Glutamatergic neuron (in vitro differentiated cells): ENCODE measurements at regions not wholly inside any gene's neighbourhood (a gene's known extent, or its start where the extent isn't known, plus 50 kb on each side); places are given as distances from the start of the nearest gene placed in this dataset.

Source experiments
- DNase-seq: peaks from one replicate; pipeline ENCODE4 v3.0.0; 2022
- H3K27ac Mint-ChIP-seq: one replicate; pipeline ENCODE4 v1.8.0; 2020; ENCODE audit warnings: mild to moderate bottlenecking, mixed read lengths, inconsistent platforms; ENCODE audit not compliant: unreplicated experiment
- H3K27me3 Mint-ChIP-seq: one replicate; pipeline ENCODE4 v1.8.0; 2020; ENCODE audit warnings: mild to moderate bottlenecking, moderate library complexity, mixed read lengths, inconsistent platforms; ENCODE audit not compliant: unreplicated experiment
- H3K36me3 Mint-ChIP-seq: one replicate; pipeline ENCODE4 v1.8.0; 2020; ENCODE audit warnings: mild to moderate bottlenecking, mixed read lengths, inconsistent platforms; ENCODE audit not compliant: unreplicated experiment
- H3K4me1 Mint-ChIP-seq: one replicate; pipeline ENCODE4 v1.8.0; 2020; ENCODE audit warnings: mild to moderate bottlenecking, low read depth, mixed read lengths, inconsistent platforms; ENCODE audit not compliant: unreplicated experiment
- H3K4me3 Mint-ChIP-seq: one replicate; pipeline ENCODE4 v1.8.0; 2020; ENCODE audit warnings: mild to moderate bottlenecking, mixed read lengths, inconsistent platforms; ENCODE audit not compliant: unreplicated experiment
- H3K9me3 Mint-ChIP-seq: one replicate; pipeline ENCODE4 v1.8.0; 2020; ENCODE audit warnings: mild to moderate bottlenecking, moderate library complexity, mixed read lengths, inconsistent platforms; ENCODE audit not compliant: unreplicated experiment
- TF ChIP-seq, protein P1 (sequence below): fragments of 200-600 bp; sonication (generic); IDR thresholded peaks from one replicate; pipeline ENCODE4 v1.5.0; 2021; ENCODE audit not compliant: partially characterized antibody, unreplicated experiment

DNA sequence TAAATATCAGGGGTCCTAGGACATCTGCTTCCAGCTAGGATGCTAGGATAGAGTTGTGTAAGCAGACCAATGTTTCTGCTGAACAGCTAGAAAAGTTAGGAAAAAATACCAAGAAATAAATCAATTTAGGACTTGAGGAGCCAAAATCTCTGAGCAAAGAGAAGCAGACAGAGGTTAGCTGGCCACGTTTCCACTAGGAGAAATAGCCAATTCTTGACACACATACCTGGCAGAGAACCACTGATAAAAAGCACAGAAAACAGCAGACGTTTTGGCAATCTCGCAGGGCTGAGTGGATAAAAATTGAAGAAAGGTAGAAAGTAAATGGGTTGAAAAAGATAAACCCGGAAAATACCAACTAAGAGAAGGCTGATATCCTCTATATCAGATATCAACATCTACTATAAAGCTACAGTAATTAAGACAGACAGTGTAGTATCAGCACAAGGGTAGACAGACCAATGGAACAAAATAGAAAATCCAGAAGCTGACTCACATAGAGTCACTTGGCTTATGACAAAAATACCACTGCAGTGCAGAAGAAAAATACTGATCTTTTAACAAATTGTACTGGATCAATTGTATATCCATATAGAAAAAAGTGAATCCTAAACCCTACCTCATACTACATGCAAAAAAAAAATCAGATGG, 306.1 kb upstream of the KLHL29 start:
- no peaks in the 10 kb centered on the region for H3K27me3 Mint-ChIP-seq
- no peaks in the 10 kb centered on the region for H3K4me1 Mint-ChIP-seq
- DNase-seq = no peak
- H3K9me3 Mint-ChIP-seq = no peaks in the 10 kb centered on the region
- H3K4me3 Mint-ChIP-seq = no peak overlapping the region
- TF ChIP-seq, protein P1, sequence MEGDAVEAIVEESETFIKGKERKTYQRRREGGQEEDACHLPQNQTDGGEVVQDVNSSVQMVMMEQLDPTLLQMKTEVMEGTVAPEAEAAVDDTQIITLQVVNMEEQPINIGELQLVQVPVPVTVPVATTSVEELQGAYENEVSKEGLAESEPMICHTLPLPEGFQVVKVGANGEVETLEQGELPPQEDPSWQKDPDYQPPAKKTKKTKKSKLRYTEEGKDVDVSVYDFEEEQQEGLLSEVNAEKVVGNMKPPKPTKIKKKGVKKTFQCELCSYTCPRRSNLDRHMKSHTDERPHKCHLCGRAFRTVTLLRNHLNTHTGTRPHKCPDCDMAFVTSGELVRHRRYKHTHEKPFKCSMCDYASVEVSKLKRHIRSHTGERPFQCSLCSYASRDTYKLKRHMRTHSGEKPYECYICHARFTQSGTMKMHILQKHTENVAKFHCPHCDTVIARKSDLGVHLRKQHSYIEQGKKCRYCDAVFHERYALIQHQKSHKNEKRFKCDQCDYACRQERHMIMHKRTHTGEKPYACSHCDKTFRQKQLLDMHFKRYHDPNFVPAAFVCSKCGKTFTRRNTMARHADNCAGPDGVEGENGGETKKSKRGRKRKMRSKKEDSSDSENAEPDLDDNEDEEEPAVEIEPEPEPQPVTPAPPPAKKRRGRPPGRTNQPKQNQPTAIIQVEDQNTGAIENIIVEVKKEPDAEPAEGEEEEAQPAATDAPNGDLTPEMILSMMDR = no peak
- H3K36me3 Mint-ChIP-seq = no peaks in the 10 kb centered on the region
- H3K27ac Mint-ChIP-seq = no peak overlapping the region

DNA sequence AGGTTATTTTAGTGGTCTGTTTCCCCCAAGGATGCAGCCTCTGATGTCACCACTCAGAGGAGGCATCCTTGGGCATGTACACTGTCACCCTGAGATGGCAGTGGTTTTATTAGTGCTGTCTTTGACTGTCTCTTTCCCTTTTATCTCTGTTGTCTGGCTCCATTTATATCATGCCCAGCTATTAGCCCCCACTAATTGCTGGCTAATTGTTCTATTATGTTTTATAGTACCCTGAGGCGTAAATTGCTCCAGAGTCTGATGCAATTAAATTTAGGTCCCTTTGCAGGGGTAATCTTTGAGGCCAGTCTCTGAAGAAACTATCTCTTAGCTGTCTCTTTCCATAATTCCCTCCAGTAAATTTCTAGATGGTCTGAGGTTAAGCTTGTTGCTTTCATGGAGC, 301.0 kb upstream of the KLHL29 start:
- H3K27ac Mint-ChIP-seq = no peak overlapping the region
- no peaks in the 10 kb centered on the region for H3K9me3 Mint-ChIP-seq
- no peaks in the 10 kb centered on the region for H3K27me3 Mint-ChIP-seq
- no peaks in the 10 kb centered on the region for H3K4me1 Mint-ChIP-seq
- TF ChIP-seq, protein P1 = no peak
- no peak overlapping the region for H3K4me3 Mint-ChIP-seq
- DNase-seq = no peak
- peaks cover 12% of the 10 kb centered on the region for H3K36me3 Mint-ChIP-seq

DNA sequence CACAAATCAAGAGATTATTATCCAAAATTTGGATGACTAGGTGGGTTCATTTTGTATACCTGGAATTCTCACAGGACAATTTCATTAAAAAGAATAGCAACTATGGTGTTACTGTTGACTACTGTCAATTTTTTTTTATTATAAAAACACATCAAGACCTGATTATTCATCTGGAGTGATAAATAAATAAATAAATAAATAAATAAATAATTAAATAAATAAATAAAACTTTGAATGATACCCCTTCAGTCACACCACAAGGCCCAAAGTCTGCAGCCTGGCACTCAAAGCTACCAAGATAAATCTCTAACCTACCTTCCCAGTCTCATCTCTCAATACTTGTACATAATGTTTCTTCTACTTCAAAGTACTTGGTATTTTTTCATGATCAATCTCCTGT, 294.0 kb upstream of the KLHL29 start:
- H3K9me3 Mint-ChIP-seq = no peaks in the 10 kb centered on the region
- no peaks in the 10 kb centered on the region for H3K4me1 Mint-ChIP-seq
- H3K27ac Mint-ChIP-seq = no peak overlapping the region
- no peak for DNase-seq
- TF ChIP-seq, protein P1 = no peak
- H3K36me3 Mint-ChIP-seq = peaks cover 21% of the 10 kb centered on the region
- H3K4me3 Mint-ChIP-seq = no peak overlapping the region
- peaks cover 1% of the 10 kb centered on the region for H3K27me3 Mint-ChIP-seq

DNA sequence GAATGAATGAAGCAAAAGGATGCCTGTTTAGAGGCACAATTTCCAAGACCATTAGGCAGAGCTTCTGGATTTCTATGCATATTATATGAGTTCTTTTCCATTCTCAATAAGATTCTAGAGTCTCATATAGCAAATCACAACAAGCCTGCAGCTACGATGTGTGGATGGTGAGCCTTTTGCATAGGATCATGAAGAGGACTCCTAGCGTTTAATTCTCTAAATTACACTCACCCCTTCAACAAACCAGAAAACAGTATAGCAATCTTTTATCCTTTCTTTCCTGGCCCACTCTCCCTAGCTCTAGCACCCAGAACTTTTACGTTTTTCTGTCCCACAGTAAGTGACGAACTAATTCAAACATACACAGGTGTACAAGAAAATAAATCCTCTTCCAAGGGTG, 293.1 kb upstream of the KLHL29 start:
- H3K27me3 Mint-ChIP-seq = peaks cover 1% of the 10 kb centered on the region
- peaks cover 21% of the 10 kb centered on the region for H3K36me3 Mint-ChIP-seq
- no peaks in the 10 kb centered on the region for H3K9me3 Mint-ChIP-seq
- TF ChIP-seq, protein P1 = no peak
- H3K4me3 Mint-ChIP-seq = no peak overlapping the region
- no peaks in the 10 kb centered on the region for H3K4me1 Mint-ChIP-seq
- no peak overlapping the region for H3K27ac Mint-ChIP-seq
- no peak for DNase-seq

DNA sequence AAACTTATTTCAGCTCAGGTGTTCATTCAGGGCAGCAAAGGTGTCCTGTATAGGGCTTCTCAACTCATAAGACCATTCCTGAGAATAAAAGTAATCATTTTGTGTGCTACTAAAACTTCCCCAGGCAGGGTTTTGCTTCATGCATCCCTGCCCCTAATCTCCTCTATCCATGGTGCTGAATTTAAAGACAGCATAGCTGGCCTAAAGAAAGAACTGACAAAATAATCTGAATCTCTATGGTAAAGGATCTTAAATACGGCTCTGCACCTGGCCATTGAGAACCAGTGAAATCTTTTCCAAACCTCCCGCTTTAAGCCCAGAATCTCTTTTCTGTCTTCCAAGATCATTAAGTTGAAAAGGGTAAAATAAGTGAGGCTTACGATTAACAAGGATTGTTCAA, 292.1 kb upstream of the KLHL29 start:
- no peak overlapping the region for H3K4me3 Mint-ChIP-seq
- H3K27ac Mint-ChIP-seq = no peak overlapping the region
- no peaks in the 10 kb centered on the region for H3K4me1 Mint-ChIP-seq
- peaks cover 15% of the 10 kb centered on the region for H3K36me3 Mint-ChIP-seq
- peaks cover 1% of the 10 kb centered on the region for H3K27me3 Mint-ChIP-seq
- DNase-seq = no peak
- TF ChIP-seq, protein P1 = no peak
- no peaks in the 10 kb centered on the region for H3K9me3 Mint-ChIP-seq
